ENCODE measurements at regions not wholly inside any gene's neighbourhood (a gene's known extent, or its start where the extent isn't known, plus 50 kb on each side); places are given as distances from the start of the nearest gene placed in this dataset.

- Histone ChIP-seq H3K9ac (no peak overlapping the region), H3K4me1 (ENCODE audit: insufficient read depth) (no peaks in the 10 kb centered on the region), H3F3A (ENCODE audit: insufficient read depth) (no peaks in the 10 kb centered on the region), H4K20me1 (ENCODE audit: insufficient read depth) (no peaks in the 10 kb centered on the region), H3K27me3 (replicated peaks; ENCODE audit: insufficient read depth) (peaks cover 14% of the 10 kb centered on the region; the same call in 1 of the 2 replicates), H3K4me3 (no peak overlapping the region), H3K9me2 (ENCODE audit: insufficient read depth) (no peaks in the 10 kb centered on the region), H3K36me3 (ENCODE audit: low read depth) (no peaks in the 10 kb centered on the region), H3K27ac (no peak overlapping the region), H3K79me2 (ENCODE audit: insufficient read depth) (no peaks in the 10 kb centered on the region), H3K4me2 (ENCODE audit: unreplicated experiment) (no peak overlapping the region), H3K9me3 (ENCODE audit: low read depth) (no peaks in the 10 kb centered on the region), H2AFZ (no peak overlapping the region)
- TF ChIP-seq EZH2 (IDR thresholded peaks at IDR 0.05; ENCODE audit: insufficient read depth, poor library complexity, severe bottlenecking) (no peak), EZH2phosphoT487 (IDR thresholded peaks at IDR 0.05; ENCODE audit: insufficient read depth, low read depth) (no peak)
- DNase-seq = no peak
- WGBS, 2 experiments (ENCODE audit: low coverage in 1 of 2, low lambda C conversion rate in 2 of 2, missing lambda C conversion rate in 2 of 2) = 57 to 63% methylated on average over 4 of the region's 4 CpGs
- in situ Hi-C loops (cut with MboI) = no loop called here
Measured at GRCh38 chr15:61422773-61423172, 193.7 kb upstream of the RORA start.

DNA sequence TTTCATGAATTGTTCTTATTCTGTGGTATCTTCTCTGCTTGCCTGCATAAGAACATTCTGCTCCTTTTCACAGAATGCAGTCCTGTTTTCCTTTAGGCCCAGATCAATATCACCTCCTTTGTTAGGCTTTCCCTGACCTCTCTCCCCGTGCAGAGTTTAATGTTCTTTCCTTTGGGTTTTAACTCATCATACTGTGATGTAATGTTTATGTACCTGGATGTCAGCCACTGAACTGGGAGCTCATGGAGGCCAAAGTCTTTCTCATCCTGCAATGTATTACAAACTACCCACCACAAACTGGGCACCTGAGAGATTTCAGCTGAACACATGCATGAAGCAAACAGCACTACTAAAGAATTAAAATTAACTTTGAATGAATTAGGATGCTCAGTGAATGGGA is 192.8 kb upstream of the RORA start:
- DNase-seq = no peak
- Histone ChIP-seq H3K27me3 (replicated peaks; ENCODE audit: insufficient read depth) (peaks cover 14% of the 10 kb centered on the region; the same call in 1 of the 2 replicates), H3K36me3 (ENCODE audit: low read depth) (no peaks in the 10 kb centered on the region), H3F3A (ENCODE audit: insufficient read depth) (no peaks in the 10 kb centered on the region), H3K4me2 (ENCODE audit: unreplicated experiment) (no peak overlapping the region), H3K9ac (no peak overlapping the region), H3K9me2 (ENCODE audit: insufficient read depth) (no peaks in the 10 kb centered on the region), H3K79me2 (ENCODE audit: insufficient read depth) (no peaks in the 10 kb centered on the region), H3K9me3 (ENCODE audit: low read depth) (no peaks in the 10 kb centered on the region), H4K20me1 (ENCODE audit: insufficient read depth) (no peaks in the 10 kb centered on the region), H3K4me3 (no peak overlapping the region), H3K4me1 (ENCODE audit: insufficient read depth) (no peaks in the 10 kb centered on the region), H3K27ac (no peak overlapping the region), H2AFZ (no peak overlapping the region)
- no peak for TF ChIP-seq EZH2 (IDR thresholded peaks at IDR 0.05; ENCODE audit: insufficient read depth, poor library complexity, severe bottlenecking)
- TF ChIP-seq EZH2phosphoT487 (IDR thresholded peaks at IDR 0.05; ENCODE audit: insufficient read depth, low read depth) = no peak
- in situ Hi-C loops (cut with MboI) = no loop called here
- 0 to 8% methylated on average over 1 of the region's 1 CpG for WGBS, 2 experiments (ENCODE audit: low coverage in 1 of 2, low lambda C conversion rate in 2 of 2, missing lambda C conversion rate in 2 of 2)

DNA sequence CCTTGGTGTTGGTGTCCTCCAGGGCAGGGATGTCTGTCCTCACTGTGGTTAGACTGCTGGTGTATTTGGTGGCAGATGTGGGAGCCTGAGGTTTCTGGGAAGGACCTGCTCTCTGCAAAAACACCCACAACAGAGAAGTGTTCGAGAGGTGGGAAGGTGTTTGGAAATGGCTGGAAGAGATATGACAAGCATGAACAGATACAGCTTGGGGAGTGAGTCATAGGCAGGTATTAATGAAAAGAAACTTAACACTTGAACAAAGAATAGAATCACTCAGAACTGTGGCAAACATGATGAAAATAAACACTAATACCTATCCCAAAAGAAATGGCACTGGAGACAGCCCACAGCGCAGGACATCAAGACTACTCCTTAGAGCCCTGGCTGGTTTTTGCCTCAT is 192.4 kb upstream of the RORA start:
- WGBS, 2 experiments (ENCODE audit: low coverage in 1 of 2, low lambda C conversion rate in 2 of 2, missing lambda C conversion rate in 2 of 2) = 73 to 84% methylated on average over 2 of the region's 2 CpGs
- H3K27ac ChIP-seq = no peak overlapping the region
- no peak overlapping the region for H3K4me3 ChIP-seq

DNA sequence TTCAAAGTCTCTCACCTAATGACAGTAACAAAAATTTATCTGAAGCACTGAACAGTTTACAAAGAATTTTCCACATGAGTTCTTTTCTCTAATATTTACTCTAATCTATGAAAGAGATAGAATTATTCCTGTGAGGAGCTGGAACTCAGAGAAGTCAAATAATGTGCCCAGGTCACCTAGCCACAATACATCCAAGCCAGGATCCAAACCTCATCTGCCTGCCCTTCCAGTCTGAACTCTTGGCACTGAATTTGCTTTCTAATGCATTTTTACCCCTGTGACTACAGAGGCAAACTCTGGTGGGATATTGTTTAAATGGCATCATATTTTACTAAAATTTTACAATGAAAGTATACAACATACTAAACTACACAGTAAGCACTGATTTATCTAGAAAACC is 191.4 kb upstream of the RORA start:
- Histone ChIP-seq H4K20me1 (ENCODE audit: insufficient read depth) (no peaks in the 10 kb centered on the region), H3K27me3 (replicated peaks; ENCODE audit: insufficient read depth) (peaks cover 14% of the 10 kb centered on the region; the same call in 1 of the 2 replicates), H3K27ac (no peak overlapping the region), H3K9me3 (ENCODE audit: low read depth) (no peaks in the 10 kb centered on the region), H3K9ac (no peak overlapping the region), H3F3A (ENCODE audit: insufficient read depth) (no peaks in the 10 kb centered on the region), H3K79me2 (ENCODE audit: insufficient read depth) (no peaks in the 10 kb centered on the region), H3K36me3 (ENCODE audit: low read depth) (no peaks in the 10 kb centered on the region), H3K9me2 (ENCODE audit: insufficient read depth) (no peaks in the 10 kb centered on the region), H3K4me3 (no peak overlapping the region), H3K4me2 (ENCODE audit: unreplicated experiment) (no peak overlapping the region), H2AFZ (no peak overlapping the region), H3K4me1 (ENCODE audit: insufficient read depth) (no peaks in the 10 kb centered on the region)
- TF ChIP-seq EZH2 (IDR thresholded peaks at IDR 0.05; ENCODE audit: insufficient read depth, poor library complexity, severe bottlenecking) (no peak), EZH2phosphoT487 (IDR thresholded peaks at IDR 0.05; ENCODE audit: insufficient read depth, low read depth) (no peak)
- in situ Hi-C loops (cut with MboI) = no loop called here
- no peak for DNase-seq

More for the DNA sequence above, 192.4 kb upstream of the RORA start:
- Histone ChIP-seq H3K9ac (no peak overlapping the region), H2AFZ (no peak overlapping the region), H3F3A (ENCODE audit: insufficient read depth) (no peaks in the 10 kb centered on the region), H3K36me3 (ENCODE audit: low read depth) (no peaks in the 10 kb centered on the region), H3K27me3 (replicated peaks; ENCODE audit: insufficient read depth) (peaks cover 14% of the 10 kb centered on the region; the same call in 1 of the 2 replicates), H3K9me2 (ENCODE audit: insufficient read depth) (no peaks in the 10 kb centered on the region), H3K79me2 (ENCODE audit: insufficient read depth) (no peaks in the 10 kb centered on the region), H3K9me3 (ENCODE audit: low read depth) (no peaks in the 10 kb centered on the region), H4K20me1 (ENCODE audit: insufficient read depth) (no peaks in the 10 kb centered on the region), H3K4me1 (ENCODE audit: insufficient read depth) (no peaks in the 10 kb centered on the region), H3K4me2 (ENCODE audit: unreplicated experiment) (no peak overlapping the region)
- TF ChIP-seq EZH2phosphoT487 (IDR thresholded peaks at IDR 0.05; ENCODE audit: insufficient read depth, low read depth) (no peak), EZH2 (IDR thresholded peaks at IDR 0.05; ENCODE audit: insufficient read depth, poor library complexity, severe bottlenecking) (no peak)
- in situ Hi-C loops (cut with MboI) = no loop called here
- DNase-seq = no peak

DNA sequence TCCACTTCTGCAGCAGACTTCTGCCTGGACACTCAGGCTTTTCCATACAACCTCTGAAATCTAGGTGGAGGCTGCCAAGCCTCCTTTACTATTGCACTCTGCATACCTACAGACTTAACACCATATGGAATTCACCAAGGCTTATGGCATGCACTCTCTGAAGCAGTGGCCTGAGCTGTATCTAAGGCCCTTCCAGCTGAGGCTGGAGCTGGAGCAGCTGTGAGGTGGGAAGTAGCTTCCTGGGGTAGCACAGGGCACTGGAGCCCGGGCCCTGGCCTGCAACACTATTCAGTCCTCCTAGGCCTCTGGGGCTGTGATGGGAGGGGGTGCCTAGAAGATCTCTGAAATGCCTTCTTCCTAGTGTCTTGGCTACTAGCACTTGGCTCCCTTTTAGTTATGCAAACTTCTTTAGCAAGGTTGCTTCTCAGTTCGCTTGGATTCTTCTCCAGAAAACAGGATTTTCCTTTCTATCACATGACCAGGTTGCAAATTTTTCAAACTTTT is 186.6 kb upstream of the RORA start:
- no peak overlapping the region for H3K4me3 ChIP-seq
- no peaks in the 10 kb centered on the region for H3K9me2 ChIP-seq (ENCODE audit: insufficient read depth)
- H3K9me3 ChIP-seq (ENCODE audit: low read depth) = no peaks in the 10 kb centered on the region
- H3K27ac ChIP-seq = no peak overlapping the region
- no peak for DNase-seq
- H3K4me1 ChIP-seq (ENCODE audit: insufficient read depth) = no peaks in the 10 kb centered on the region
- no peak overlapping the region for H2AFZ ChIP-seq
- H3F3A ChIP-seq (ENCODE audit: insufficient read depth) = no peaks in the 10 kb centered on the region
- H3K36me3 ChIP-seq (ENCODE audit: low read depth) = no peaks in the 10 kb centered on the region
- H4K20me1 ChIP-seq (ENCODE audit: insufficient read depth) = no peaks in the 10 kb centered on the region
- no peak overlapping the region for H3K4me2 ChIP-seq (ENCODE audit: unreplicated experiment)
- no peak overlapping the region for H3K9ac ChIP-seq
- 24 to 45% methylated on average over 2 of the region's 2 CpGs for WGBS, 2 experiments (ENCODE audit: low coverage in 1 of 2, low lambda C conversion rate in 2 of 2, missing lambda C conversion rate in 2 of 2)
- no peak for TF ChIP-seq EZH2 (IDR thresholded peaks at IDR 0.05; ENCODE audit: insufficient read depth, poor library complexity, severe bottlenecking)
- TF ChIP-seq EZH2phosphoT487 (IDR thresholded peaks at IDR 0.05; ENCODE audit: insufficient read depth, low read depth) = no peak
- no peaks in the 10 kb centered on the region for H3K79me2 ChIP-seq (ENCODE audit: insufficient read depth)
- 0 out of 2 replicates have a peak, but pooled peaks cover 3% of the 10 kb centered on the region for H3K27me3 ChIP-seq (replicated peaks; ENCODE audit: insufficient read depth)
- in situ Hi-C loops (cut with MboI) = no loop called here
